HUES6 (cell line): ENCODE measurements at regions not wholly inside any gene's neighbourhood (a gene's known extent, or its start where the extent isn't known, plus 50 kb on each side); places are given as distances from the start of the nearest gene placed in this dataset.
A peak's percentile ranks its signal among the peaks of the same experiment; 100 is the strongest.

Source experiments
- H3K27ac ChIP-seq: 2 replicates; pipeline ENCODE4 v1.7.0; 2013; ENCODE audit warnings: low read depth, mild to moderate bottlenecking, low read length, inconsistent platforms
- H3K27me3 ChIP-seq: 2 replicates; pipeline ENCODE4 v1.6.1; 2013; ENCODE audit warnings: low read length; ENCODE audit not compliant: control insufficient read depth, insufficient read depth
- H3K36me3 ChIP-seq: 2 replicates; pipeline ENCODE4 v1.6.1; 2013; ENCODE audit warnings: low read length; ENCODE audit not compliant: control insufficient read depth, insufficient read depth
- H3K4me1 ChIP-seq: 2 replicates; pipeline ENCODE4 v1.6.1; 2013; ENCODE audit warnings: low read length; ENCODE audit not compliant: control insufficient read depth, insufficient read depth
- H3K4me3 ChIP-seq: 2 replicates; pipeline ENCODE4 v1.5.1; 2013; ENCODE audit warnings: low read depth, low read length
- H3K9ac ChIP-seq: one replicate; pipeline ENCODE4 v1.6.1; 2013; ENCODE audit warnings: mild to moderate bottlenecking, low read length
- H3K9me3 ChIP-seq: 2 replicates; pipeline ENCODE4 v1.6.1; 2013; ENCODE audit warnings: low read depth, low read length; ENCODE audit not compliant: control insufficient read depth, insufficient read depth

DNA sequence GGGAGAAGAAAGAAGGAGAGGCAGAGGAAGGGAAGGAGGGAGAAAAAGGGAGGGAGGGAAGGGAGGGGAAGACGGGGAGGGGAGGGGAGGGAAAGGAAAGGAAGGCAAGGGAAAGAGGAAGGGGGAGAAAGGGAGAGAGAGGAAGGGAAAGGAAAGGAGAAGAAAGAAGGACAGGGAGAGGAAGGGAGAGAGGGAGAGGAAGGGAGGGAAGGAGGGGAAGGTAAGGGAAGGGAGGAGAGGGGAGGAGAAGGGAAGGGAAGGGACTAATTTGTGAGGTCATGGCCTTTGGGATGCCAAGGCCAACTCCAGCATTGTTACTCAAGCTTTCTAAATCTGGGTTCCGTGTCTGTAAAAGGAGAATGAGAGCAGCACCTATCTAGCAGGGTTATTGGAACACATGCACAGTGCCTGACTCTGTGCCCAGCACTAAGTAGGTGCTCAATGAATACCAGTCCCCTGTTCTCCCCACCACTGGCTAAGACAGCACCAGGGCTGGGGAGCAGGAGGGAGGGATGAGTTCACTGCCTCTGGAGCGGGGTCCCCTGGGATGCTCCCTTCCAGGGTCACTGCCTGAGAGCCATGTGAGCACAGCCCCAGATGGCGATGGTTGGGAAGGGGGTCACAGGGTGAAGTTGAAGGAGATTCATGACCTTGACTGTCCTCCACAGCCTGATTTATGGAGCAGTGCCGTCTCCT, 560.1 kb upstream of the TBX3 start:
- Histone ChIP-seq H3K27me3 (no peaks in the 10 kb centered on the region; the same call in 1 of the 2 replicates), H3K27ac (no peak overlapping the region)

DNA sequence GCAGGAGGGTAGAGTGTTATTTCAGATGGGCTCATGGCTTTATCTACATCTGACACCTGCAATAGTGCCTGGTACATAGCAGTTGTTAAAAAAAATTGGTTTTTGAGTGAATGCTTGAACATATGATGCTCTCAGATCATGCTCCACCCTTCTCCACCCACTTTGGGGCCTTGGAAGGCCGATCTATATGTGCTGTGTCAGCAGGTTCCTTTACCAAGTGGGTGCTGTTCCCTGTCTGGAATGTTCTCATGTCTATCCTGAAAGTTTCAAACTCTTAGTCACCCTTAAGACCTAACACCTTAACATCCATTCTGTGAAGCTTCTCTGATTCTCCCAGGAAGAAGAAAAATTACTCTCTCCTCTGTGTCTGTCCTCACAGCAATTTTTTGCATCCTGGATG, 556.3 kb upstream of the TBX3 start:
- no peaks in the 10 kb centered on the region; the same call in 1 of the 2 replicates for H3K27me3 ChIP-seq
- no peaks in the 10 kb centered on the region for H3K9me3 ChIP-seq
- H3K4me3 ChIP-seq, result no peak overlapping the region
- H3K4me1 ChIP-seq, result no peaks in the 10 kb centered on the region
- no peaks in the 10 kb centered on the region for H3K36me3 ChIP-seq
- H3K27ac ChIP-seq, result no peak overlapping the region
- H3K9ac ChIP-seq, result no peak overlapping the region

More for the DNA sequence above, 560.1 kb upstream of the TBX3 start:
- Histone ChIP-seq H3K4me3 (no peak overlapping the region), H3K9ac (no peak overlapping the region), H3K36me3 (no peaks in the 10 kb centered on the region), H3K4me1 (no peaks in the 10 kb centered on the region), H3K9me3 (peaks cover 6% of the 10 kb centered on the region)

DNA sequence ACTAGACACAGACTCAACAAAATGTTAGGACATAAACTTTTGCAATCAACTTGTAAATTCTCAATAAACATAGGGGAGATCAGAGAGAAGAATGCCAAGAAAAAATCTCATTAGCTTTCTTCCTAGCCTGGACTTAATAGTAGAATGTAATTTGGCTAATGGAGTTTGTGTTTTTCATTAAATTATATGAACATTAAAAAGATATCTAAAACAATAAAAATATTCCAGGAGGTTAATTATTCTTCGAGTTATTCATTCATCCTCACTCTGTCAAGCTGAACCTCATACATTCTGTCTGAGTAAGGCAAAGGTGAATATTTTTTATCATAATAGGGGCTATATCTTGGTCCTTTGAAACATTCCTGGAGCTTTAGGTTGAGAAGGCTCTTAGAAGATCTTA, 551.9 kb upstream of the TBX3 start:
- H3K27me3 ChIP-seq, result no peaks in the 10 kb centered on the region
- no peak overlapping the region for H3K4me3 ChIP-seq
- no peaks in the 10 kb centered on the region for H3K9me3 ChIP-seq
- no peak overlapping the region for H3K9ac ChIP-seq
- peaks cover 4% of the 10 kb centered on the region; the same call in 1 of the 2 replicates for H3K4me1 ChIP-seq
- H3K36me3 ChIP-seq, result no peaks in the 10 kb centered on the region
- H3K27ac ChIP-seq, result no peak overlapping the region

DNA sequence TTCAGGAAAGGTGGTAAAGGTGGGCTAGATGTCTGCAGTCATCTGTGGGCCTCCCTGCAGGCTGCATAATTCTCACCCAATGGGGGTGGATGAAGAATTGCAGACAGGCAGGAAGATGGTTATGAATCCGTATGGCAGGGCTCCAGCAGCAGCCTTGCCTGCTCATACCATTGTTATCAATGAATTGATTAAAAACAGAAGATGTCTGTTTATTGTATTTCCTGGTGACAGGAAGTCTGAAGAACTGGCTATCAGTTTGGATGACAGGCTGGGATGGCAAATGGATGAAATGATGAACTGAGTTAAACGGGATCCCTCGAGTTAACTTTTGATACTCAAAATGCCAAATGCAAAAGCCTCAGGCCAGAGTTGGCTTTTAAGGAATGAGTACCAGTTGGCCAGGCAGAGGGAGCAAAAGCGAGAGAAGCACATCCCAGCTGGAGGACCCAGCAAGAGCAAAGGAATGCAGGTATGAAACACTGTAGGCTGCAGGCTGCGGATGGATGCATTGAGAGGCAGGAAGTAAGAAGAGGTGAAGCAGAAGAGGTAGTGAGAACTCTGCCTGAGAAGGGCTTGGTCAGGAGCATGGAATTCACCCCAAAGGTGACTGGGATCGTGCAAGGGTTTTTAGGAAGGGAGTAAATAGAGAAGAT, 550.0 kb upstream of the TBX3 start:
- Histone ChIP-seq H3K27ac (no peak overlapping the region), H3K4me1 (peaks cover 4% of the 10 kb centered on the region; the same call in 1 of the 2 replicates), H3K27me3 (no peaks in the 10 kb centered on the region)

DNA sequence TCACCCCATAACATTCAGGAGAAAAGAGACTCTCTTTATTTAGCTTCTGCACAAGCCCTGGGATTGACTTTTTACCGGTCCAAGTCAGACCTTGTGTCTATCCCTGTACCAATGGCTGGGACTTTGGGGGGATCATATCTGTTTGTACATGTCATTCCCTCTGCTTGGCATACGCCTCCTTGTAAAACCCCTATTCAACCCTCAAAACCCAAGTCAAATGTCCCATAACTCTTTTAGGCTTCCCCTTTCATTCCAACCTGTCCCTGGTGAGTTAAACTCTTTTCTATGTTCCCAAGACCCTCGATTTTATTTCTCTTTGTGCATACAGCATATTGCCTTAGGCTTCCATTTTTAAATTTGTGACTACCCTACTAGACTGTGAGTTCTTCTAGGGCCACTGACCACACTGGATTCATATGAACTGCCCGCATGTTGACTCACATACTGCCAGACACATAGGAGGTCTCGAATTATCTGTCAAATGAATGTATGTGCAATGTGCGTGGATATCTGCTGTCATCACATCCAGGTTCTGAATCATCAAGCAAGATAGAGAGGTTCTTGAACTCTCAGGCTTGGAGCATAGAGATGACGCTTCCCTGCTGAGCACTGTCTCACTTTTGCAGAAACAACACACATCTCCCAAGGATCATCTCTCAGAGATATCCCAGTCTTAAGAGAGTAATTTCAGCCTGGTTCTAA, 548.6 kb upstream of the TBX3 start:
- Histone ChIP-seq H3K4me1 (peaks cover 5% of the 10 kb centered on the region; the same call in 1 of the 2 replicates), H3K27ac (no peak overlapping the region), H3K36me3 (no peaks in the 10 kb centered on the region), H3K9ac (no peak overlapping the region), H3K27me3 (no peaks in the 10 kb centered on the region), H3K4me3 (no peak overlapping the region), H3K9me3 (no peaks in the 10 kb centered on the region)

More for the DNA sequence above, 550.0 kb upstream of the TBX3 start:
- Histone ChIP-seq H3K4me3 (no peak overlapping the region), H3K9me3 (no peaks in the 10 kb centered on the region), H3K36me3 (no peaks in the 10 kb centered on the region), H3K9ac (no peak overlapping the region)

DNA sequence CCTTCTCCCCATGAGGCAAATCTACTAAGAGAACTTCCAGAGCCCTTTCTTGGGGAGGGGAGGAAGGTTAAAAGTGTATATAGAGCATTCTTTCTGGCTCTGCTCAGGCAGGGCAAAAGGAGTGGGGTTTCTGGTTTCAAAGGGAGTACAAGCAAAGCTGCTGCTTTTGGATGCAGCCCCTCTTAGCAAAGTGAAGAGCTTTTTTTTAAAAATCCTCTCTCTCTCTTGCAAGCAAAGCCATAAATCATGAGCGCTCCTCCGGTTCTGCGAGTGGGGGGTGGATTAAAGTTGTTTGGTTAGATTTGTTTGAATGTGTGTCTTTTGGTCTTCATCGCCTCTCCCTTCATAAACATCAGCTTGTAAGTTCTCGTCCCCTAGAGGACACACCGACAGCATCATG, 546.6 kb upstream of the TBX3 start:
- H3K9me3 ChIP-seq, result no peaks in the 10 kb centered on the region
- no peaks in the 10 kb centered on the region for H3K36me3 ChIP-seq
- H3K4me1 ChIP-seq, result peaks cover 7% of the 10 kb centered on the region; the same call in 1 of the 2 replicates

DNA sequence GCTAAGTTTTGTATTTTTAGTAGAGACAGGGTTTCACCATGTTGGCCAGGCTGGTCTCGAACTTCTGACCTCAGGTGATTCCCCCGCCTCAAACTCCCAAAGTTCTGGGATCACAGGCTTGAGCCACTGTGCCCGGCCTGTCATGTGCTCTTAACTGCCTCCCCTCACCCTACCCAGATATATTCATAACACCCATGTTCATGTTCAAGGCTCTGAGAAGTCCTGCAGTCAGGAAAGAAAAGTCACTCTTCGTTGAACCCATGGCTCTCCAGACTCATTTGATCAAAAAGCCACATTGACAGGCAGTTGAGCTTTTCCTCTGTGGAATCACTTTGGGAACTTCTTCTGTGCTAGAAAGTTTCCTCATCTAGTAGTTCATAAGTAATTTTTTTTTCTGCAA, 545.5 kb upstream of the TBX3 start:
- no peak overlapping the region for H3K27ac ChIP-seq
- H3K4me3 ChIP-seq, result no peak overlapping the region
- H3K9ac ChIP-seq, result no peak overlapping the region
- H3K27me3 ChIP-seq, result no peaks in the 10 kb centered on the region
- no peaks in the 10 kb centered on the region for H3K36me3 ChIP-seq
- H3K9me3 ChIP-seq, result no peaks in the 10 kb centered on the region
- peaks cover 7% of the 10 kb centered on the region; the same call in 1 of the 2 replicates for H3K4me1 ChIP-seq

More for the DNA sequence above, 546.6 kb upstream of the TBX3 start:
- Histone ChIP-seq H3K27ac (no peak overlapping the region), H3K4me3 (no peak overlapping the region), H3K9ac (no peak overlapping the region), H3K27me3 (no peaks in the 10 kb centered on the region)

DNA sequence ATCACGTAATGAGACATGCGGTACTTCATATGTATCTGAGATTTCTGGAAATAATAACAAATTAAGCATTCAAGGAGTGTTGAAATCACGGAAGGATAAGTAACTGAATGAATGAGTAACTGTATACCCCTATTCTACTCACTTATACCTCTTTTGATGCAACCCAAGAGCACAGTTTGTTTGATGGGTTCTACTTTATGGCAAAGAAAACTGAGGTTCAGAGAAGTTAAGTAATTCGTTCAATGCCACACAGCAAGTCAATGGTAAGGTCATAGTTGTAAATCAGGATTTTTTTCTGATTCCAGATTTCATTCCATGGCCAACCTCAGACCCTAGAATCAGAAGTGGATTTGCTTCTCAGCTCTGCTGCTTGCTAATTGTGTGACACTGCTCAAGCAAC, 544.5 kb upstream of the TBX3 start:
- H3K36me3 ChIP-seq, result no peaks in the 10 kb centered on the region
- no peak overlapping the region for H3K4me3 ChIP-seq
- H3K27me3 ChIP-seq, result no peaks in the 10 kb centered on the region
- H3K9me3 ChIP-seq, result no peaks in the 10 kb centered on the region
- H3K9ac ChIP-seq, result no peak overlapping the region
- H3K4me1 ChIP-seq, result peaks cover 3% of the 10 kb centered on the region; the same call in 1 of the 2 replicates
- H3K27ac ChIP-seq, result no peak overlapping the region

DNA sequence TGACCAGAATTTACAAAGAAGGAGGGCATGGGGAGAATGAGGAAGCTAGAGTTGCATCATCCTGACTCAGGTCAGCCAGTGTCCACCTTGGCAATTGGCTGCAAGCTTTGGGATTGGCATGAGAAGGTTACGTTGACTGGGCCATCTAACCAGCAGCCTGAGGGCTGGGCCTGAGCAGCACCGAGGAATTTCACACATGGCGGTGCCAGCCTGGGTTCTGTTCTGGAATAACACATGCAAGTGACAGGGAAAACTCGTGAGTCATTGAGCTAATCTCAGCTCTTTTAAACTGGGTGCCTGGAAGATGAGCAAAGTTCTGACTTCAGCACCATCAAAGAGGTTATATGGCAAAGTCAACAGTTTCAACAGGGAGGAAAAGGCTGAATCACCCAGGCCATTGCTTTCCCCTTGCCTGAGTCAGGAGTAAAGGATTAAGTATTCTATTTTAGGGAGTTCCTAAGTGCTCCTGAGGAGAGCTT, 543.2 kb upstream of the TBX3 start:
- Histone ChIP-seq H3K27me3 (no peaks in the 10 kb centered on the region), H3K4me3 (no peak overlapping the region), H3K4me1 (peaks cover 3% of the 10 kb centered on the region; the same call in 1 of the 2 replicates), H3K9me3 (no peaks in the 10 kb centered on the region), H3K9ac (no peak overlapping the region), H3K27ac (peak overlapping the region; percentile 13; the same call in 1 of the 2 replicates), H3K36me3 (no peaks in the 10 kb centered on the region)

DNA sequence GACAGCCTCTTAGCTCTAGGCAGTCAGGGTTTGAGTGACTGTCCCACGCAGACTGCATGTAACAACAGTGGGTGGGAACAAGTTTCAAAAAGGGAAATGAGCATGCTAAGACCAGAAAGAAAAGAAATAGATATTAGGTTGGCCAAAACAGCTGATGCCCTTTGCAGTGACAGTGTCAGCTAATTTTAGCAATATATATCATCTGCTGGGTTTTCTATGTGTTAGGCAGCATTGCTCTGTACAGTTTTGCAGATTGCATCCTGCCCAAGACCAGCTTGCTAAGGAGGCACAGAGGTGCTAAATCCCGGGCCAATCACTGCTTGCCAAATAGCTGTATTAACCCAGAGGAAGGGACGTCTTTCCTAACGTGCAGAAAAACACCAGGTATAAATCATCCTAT, 541.9 kb upstream of the TBX3 start:
- Histone ChIP-seq H3K4me3 (no peak overlapping the region), H3K9me3 (no peaks in the 10 kb centered on the region), H3K9ac (no peak overlapping the region), H3K27ac (no peak overlapping the region), H3K27me3 (no peaks in the 10 kb centered on the region), H3K4me1 (peaks cover 3% of the 10 kb centered on the region; the same call in 1 of the 2 replicates), H3K36me3 (no peaks in the 10 kb centered on the region)

DNA sequence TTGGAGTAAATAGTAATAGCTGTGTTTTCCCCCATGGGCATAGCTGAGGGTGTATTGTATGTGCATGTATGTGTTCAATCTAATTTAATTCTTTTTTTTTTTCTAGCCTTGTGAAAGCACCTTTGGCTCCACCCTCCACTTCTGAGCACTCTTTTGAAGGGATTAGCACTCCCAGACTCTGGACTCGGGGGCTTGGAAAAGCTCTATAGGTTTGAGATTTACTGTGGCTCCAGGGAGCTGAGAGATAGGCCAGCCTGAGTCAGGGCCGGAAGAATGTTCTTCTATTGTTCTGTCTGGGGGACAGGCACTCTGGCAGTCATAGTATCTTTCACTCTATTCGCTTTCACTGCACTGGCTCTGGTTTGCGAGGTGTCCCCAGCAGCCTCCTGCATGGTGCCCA, 540.0 kb upstream of the TBX3 start:
- Histone ChIP-seq H3K9ac (no peak overlapping the region), H3K27ac (no peak overlapping the region), H3K36me3 (no peaks in the 10 kb centered on the region), H3K4me3 (no peak overlapping the region), H3K4me1 (peaks cover 3% of the 10 kb centered on the region; the same call in 1 of the 2 replicates), H3K9me3 (no peaks in the 10 kb centered on the region), H3K27me3 (no peaks in the 10 kb centered on the region)
